ENCODE measurements at regions not wholly inside any gene's neighbourhood (a gene's known extent, or its start where the extent isn't known, plus 50 kb on each side); places are given as distances from the start of the nearest gene placed in this dataset.

- TF ChIP-seq ZNF274 (IDR thresholded peaks at IDR 0.05; ENCODE audit: low read depth, low read length) (no peak), YY1 (IDR thresholded peaks at IDR 0.05; ENCODE audit: insufficient read depth, insufficient read length) (no peak), SUZ12 (IDR thresholded peaks at IDR 0.05; ENCODE audit: extremely low read depth, insufficient read depth, insufficient read length) (no peak)
These were observed 150.1 kb upstream of the LRIG3 start for GRCh38 chr12:59070322-59070933.

Measured in NT2/D1 (cell line).